ENCODE measurements at regions not wholly inside any gene's neighbourhood (a gene's known extent, or its start where the extent isn't known, plus 50 kb on each side); places are given as distances from the start of the nearest gene placed in this dataset.
"Not testable (repeated sequence)": the region's sequence is repeated elsewhere in the genome, so short reads cannot be mapped to it uniquely, and the experiment has no call there.

- DNase-seq (ENCODE audit: low read depth in 2 of 2), result no peak
These were observed 598.8 kb downstream of the SLC16A7 start for GRCh38 chr12:60194678-60195077.

DNA sequence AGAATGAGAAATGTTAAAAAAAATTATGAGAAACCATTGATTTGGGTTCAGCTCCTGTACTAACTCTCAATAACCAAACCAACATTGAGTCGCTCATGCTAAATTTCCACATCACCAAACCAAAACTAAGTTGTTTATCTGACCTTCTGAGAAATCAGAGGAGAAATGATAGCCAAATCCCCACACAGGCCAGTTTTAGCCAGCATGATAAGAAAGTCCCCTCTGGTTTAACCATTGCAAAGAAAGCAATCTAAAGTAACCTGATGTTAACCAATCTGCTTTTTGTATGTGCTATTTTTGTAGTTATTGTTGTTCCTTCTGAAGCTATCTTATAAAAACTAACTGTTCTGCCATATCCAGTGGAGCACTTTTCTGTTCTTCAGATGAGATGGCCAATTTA is 599.7 kb downstream of the SLC16A7 start:
- DNase-seq (ENCODE audit: low read depth in 2 of 2), result no peak

- no peak for DNase-seq (ENCODE audit: low read depth in 2 of 2)
These were observed 600.5 kb downstream of the SLC16A7 start for GRCh38 chr12:60196366-60196765.

DNA sequence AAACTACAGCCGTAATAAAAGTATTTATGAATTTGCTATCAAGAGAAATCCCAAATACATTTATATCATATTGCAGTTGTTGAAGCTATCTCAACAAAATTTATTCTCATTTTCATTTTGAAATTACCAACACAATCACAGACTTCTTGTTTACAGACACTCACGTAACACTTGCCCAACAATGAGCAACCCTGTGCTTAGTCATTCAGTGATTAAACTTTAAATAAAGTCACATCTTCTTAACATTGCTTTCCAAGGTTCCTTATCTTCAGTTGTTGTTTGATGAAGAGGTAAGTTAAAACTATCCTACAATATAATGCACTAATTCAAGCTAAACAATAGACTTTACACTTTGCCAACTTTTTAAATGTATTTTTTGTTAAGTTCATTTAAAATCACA is 601.8 kb downstream of the SLC16A7 start:
- no peak for DNase-seq (ENCODE audit: low read depth in 2 of 2)

DNA sequence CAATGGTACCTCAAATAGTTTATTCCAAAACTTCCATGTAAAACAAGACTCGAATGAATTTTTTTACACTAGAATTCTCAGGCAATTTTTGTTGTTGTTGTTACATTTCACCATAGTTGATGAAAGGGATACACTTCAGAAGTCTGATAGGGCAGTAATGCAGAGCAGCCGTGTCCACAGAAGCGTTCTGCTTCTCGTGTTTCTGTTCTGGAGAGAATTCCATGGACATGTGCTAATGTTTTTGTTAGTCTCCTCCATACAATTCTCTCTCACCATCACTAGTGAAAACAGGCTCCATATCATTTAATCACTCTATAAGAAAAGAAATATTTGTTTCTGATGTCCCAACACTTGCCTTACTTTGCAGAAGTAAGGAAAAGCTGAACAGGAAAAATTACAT is 606.1 kb downstream of the SLC16A7 start:
- no peak for DNase-seq (ENCODE audit: low read depth in 2 of 2)

DNA sequence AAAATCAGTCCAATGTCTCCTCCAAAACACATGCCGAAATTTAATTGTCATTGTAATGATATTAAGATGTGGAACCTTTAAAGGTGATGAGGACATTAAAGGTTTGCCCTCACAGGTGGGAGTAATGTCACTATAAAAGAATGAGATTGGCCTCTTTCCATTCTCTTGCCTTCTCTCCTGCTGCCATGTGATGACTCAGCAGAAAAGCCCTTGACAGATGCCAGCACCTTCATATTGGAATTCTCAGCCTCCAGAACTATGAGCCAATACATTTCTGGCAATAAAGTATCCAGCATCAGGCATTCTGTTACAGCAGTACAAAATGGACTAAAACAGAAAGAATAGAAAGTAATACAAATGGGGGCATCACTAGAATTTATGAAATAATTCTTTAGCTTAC is 609.7 kb downstream of the SLC16A7 start:
- DNase-seq (ENCODE audit: low read depth in 2 of 2), result no peak

GRCh38 chr12:60209521-60209920 is 613.7 kb downstream of the SLC16A7 start:
- DNase-seq (ENCODE audit: low read depth in 2 of 2), result no peak

GRCh38 chr12:60209933-60210332 is 614.1 kb downstream of the SLC16A7 start:
- no peak for DNase-seq (ENCODE audit: low read depth in 2 of 2)

GRCh38 chr12:60210756-60211155 is 614.9 kb downstream of the SLC16A7 start:
- no peak for DNase-seq (ENCODE audit: low read depth in 2 of 2)

GRCh38 chr12:60211244-60211643 is 615.4 kb downstream of the SLC16A7 start:
- DNase-seq (ENCODE audit: low read depth in 2 of 2), result no peak

DNA sequence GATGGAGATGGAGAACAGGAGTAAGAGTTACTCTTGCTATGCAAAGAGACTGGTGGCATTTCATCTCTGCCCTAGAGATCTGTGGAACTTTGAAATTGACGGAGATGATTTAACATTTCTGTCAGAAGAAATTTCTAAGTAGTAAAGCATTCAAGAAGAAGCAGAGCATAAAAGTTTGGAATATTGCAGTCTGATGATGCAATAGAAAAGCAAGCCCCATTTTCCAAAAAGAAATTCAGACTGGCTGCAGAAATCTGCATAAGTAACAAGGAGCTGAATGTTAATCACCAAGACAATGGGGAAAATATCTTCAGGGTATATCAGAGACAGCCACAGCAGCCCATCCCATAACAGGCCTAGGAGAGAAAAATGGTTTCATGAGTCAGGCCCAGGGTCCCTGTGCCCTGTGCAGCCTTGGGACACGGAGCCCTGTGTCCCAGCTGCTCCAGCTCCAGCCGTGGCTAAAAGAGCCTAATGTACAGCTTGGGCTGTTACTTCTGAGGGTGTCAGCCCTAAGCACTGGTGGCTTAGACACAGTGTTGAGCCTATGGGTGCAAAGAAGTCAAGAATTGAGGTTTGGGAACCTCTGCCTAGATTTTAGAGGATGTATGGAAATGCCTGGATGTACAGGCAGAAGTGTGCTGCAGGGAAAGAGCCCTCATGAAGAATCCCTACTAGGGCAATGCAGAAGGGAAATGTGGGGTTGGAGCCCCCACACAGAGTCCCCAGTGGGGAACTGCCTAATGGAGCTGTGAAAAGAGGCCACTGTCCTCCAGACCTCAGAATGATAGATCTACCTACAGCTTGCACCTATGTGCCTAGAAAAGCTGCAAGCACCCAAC is 616.6 kb downstream of the SLC16A7 start:
- no peak for DNase-seq (ENCODE audit: low read depth in 2 of 2)

DNA sequence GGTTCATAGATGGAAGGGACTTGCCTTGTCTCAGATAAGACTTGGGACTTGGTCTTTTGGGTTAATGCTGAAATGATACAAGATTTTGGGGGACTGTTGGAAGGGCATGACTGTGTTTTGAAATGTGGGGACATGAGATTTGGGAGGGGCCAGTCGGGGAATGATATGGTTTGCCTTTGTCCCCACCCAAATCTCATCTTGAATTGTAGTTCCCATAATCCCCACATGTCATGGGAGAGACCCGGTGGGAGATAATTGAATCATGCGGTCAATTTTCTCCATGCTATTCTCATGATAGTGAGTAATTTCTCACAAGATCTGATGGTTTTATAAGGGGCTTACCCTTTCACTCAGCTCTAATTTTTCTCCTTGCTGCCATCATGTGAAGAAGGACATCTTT is 617.4 kb downstream of the SLC16A7 start:
- DNase-seq (ENCODE audit: low read depth in 2 of 2), result not testable (repeated sequence)

GRCh38 chr12:60216226-60216625 is 620.4 kb downstream of the SLC16A7 start:
- no peak for DNase-seq (ENCODE audit: low read depth in 2 of 2)

- no peak for DNase-seq (ENCODE audit: low read depth in 2 of 2)
These were observed 627.4 kb downstream of the SLC16A7 start for GRCh38 chr12:60223242-60223641.

GRCh38 chr12:60225216-60226000 is 629.6 kb downstream of the SLC16A7 start:
- no peak for DNase-seq (ENCODE audit: low read depth in 2 of 2)

DNA sequence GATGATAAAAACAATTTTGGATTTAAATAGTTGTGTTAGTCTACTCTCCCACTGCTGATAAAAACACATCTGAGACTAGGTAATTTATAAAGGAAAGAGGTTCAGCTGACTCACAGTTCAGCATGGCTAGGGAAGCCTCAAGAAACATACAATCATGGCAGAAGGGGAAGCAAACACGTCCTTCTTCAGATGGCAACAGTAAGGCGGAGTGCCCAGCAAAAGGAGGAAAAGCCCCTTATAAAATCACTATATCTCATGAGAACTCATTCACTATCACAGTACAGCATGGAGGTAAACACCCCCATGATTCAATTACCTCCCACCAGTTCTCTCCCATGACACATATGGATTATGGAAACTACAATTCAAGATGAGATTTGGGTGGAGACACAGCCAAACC is 632.1 kb downstream of the SLC16A7 start:
- no peak for DNase-seq (ENCODE audit: low read depth in 2 of 2)

DNA sequence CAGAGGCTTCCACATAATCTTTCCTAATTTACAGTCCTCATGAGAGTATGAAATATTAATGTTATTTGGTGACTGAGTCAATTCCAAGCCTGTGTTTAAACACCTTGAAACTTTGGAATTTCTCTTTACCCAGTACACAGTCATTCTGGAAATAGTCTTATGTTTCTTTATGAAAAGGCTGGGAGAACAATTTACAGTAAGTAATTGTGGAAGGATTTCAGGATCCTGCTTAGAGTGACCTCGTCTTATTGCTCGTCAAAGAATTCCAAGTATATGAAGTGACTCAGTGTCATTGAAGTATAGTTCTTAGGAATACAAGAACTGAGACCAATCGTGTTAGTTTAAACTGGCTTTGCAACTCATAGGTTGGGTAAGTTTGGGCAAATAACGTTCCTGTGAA is 634.2 kb downstream of the SLC16A7 start:
- no peak for DNase-seq (ENCODE audit: low read depth in 2 of 2)

- no peak for DNase-seq (ENCODE audit: low read depth in 2 of 2)
These were observed 635.5 kb downstream of the SLC16A7 start for GRCh38 chr12:60231303-60231702.

DNA sequence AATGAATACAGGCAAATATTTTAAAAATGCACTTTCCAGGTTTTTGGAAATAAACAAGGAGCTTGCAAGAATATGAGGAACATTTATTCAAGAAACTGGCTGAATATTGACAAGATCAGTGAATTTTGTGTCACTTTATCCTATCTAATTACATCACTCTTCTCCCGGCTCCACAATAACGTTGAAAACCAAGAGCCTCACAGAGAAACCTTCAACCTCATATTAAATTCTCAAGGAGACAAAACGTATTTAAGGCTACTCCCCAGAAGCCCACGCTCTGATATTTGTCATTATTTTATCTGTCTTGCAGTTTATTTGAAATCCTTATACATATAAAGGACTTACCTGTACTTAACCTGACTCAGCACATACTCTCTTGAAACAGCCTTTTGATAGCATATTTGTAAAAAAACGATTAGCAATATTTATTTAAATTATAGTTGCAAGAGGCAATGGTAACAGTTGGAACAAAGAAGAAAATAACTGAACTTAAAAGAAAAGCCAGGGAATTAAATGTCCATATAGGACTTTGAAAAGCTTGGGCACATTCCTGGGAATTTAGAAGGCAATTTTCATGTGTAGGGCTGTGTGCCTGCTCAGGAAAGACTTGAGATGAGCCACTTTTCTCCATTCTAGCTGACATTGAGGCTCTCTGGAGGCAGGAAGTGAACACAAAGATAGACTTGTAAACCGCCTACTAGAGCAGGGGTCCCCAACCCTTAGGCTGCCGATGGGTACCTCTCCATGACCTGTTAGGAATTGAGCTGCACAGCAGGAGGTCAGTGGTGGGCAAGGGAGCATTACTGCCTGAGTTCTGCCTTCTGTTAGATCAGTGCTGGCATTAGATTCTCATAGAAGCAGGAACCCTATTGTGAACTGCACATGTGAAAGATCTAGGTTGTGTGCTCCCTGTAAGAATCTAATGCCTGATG is 636.4 kb downstream of the SLC16A7 start:
- no peak for DNase-seq (ENCODE audit: low read depth in 2 of 2)

DNA sequence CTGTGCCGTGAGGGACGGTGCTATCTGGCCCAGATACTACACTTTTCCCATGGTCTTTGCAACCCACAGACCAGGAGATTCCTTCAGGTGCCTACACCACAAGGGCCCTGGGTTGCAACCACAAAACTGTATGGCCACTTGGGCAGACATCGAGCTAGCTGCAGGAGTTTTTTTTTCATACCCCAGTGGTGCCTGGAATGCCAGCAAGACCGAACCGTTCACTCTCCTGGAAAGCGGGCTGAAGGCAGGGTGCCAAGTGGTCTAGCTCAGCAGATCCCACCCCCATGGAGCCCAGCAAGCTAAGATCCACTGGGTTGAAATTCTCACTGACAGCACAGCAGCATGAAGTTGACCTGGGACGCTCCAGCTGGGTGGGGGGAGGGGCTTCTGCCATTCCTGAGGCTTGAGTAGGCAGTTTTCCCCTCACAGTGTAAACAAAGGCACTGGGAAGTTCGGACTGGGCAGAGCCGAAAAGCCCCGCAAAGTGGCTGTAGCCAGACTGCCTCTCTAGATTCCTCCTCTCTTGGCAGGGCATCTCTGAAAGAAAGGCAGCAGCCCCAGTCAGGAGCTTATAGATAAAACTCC is 638.9 kb downstream of the SLC16A7 start:
- not testable (repeated sequence) for DNase-seq (ENCODE audit: low read depth in 2 of 2)

DNA sequence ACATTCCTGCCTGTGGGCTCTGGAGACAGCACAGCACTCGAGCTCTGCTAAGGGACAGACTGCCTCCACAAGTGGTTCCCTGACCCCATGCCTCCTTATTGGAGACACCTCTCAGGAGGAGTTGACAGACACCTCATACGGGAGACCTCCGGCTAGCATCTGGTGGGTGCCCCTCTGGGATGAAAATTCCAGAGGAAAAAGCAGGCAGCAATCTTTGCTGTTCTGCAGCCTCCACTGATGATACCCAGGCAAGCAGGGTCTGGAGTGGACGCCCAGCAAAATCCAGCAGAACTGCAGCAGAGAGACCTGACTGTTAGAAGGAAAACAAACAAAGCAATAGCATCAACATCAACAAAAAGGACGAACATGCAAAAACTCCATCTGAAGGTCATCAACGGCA is 639.4 kb downstream of the SLC16A7 start:
- DNase-seq (ENCODE audit: low read depth in 2 of 2), result no peak

GRCh38 chr12:60236416-60236815 is 640.6 kb downstream of the SLC16A7 start:
- DNase-seq (ENCODE audit: low read depth in 2 of 2), result not testable (repeated sequence)
